ENCODE measurements at regions not wholly inside any gene's neighbourhood (a gene's known extent, or its start where the extent isn't known, plus 50 kb on each side); places are given as distances from the start of the nearest gene placed in this dataset.
A peak's percentile ranks its signal among the peaks of the same experiment; 100 is the strongest.

DNA sequence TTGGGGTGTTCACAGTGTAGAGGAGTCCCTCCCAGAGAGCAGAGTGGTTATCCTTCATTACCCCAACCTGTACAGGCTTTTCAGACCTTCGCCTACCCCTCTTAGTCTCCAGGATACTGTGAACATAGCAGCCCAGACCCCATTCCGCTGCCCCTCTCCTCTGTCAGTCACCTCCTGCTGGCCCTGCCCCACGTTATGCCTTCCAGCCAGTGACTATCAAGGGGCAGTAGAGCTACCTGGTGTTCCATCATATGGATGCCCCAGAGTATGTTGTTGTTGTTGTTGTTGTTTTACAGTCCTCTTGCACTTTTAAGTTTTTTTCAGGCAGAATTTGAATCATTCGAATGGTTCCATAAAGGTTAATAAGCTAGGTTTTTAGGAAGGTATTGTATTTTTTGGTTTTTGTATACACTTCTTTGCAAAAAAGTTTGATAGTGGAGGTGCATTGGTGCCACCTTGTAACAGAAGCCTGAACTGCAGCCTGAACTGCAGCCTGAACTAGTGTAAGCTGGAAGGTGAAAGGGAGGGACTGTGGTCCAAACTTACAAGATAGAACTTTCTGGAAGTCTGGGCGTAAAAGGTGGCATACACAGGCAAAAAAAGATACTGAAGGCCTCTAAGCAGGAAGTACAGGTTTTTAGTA, 101.4 kb upstream of the RAB40AL start:
- TF ChIP-seq, protein P1, sequence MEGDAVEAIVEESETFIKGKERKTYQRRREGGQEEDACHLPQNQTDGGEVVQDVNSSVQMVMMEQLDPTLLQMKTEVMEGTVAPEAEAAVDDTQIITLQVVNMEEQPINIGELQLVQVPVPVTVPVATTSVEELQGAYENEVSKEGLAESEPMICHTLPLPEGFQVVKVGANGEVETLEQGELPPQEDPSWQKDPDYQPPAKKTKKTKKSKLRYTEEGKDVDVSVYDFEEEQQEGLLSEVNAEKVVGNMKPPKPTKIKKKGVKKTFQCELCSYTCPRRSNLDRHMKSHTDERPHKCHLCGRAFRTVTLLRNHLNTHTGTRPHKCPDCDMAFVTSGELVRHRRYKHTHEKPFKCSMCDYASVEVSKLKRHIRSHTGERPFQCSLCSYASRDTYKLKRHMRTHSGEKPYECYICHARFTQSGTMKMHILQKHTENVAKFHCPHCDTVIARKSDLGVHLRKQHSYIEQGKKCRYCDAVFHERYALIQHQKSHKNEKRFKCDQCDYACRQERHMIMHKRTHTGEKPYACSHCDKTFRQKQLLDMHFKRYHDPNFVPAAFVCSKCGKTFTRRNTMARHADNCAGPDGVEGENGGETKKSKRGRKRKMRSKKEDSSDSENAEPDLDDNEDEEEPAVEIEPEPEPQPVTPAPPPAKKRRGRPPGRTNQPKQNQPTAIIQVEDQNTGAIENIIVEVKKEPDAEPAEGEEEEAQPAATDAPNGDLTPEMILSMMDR (IDR thresholded peaks at IDR 0.05; ENCODE audit: low read depth, low read length) = peak; percentile 67
- Histone ChIP-seq H3K4me3 (ENCODE audit: low read depth, low read length) (no peak overlapping the region), H3K27me3 (ENCODE audit: control insufficient read depth, insufficient read depth, low read length) (no peaks in the 10 kb centered on the region), H3K27ac (ENCODE audit: low read depth, low read length) (no peak overlapping the region), H3K9me3 (ENCODE audit: control insufficient read depth, insufficient read depth, low read length) (no peaks in the 10 kb centered on the region)
- no peak for DNase-seq (ENCODE audit: low read depth, low spot score)
- ChIA-PET CTCF (interaction anchor here (0.7 to 2.0 kb wide), 17 partner anchors 14 to 492 kb away, joined by 3 to 13 read pairs (median 3); partner anchors contain the start of genes ARMCX5, GPRASP3 and TMSB15A), POLR2A (no interaction called here)

DNA sequence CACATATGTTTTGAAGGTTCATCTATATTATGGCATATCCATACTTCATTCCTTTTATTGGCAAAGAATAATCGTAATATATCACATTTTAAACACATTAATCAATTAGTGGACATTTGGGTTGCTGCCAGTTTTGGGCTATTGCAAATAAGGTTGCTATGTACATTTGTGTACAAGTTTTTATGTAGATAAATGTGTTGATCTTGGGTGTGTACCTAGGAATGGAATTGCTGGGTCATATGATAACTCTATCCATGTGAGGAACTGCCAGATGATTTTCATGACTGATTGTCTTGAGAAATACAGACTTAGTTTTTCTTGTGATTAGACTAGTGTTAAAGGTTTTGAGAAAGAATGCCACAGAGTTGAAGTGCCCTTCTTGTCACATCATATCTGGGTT, 99.2 kb upstream of the RAB40AL start:
- H3K9me3 ChIP-seq (ENCODE audit: control insufficient read depth, insufficient read depth, low read length) = no peaks in the 10 kb centered on the region
- DNase-seq (ENCODE audit: low read depth, low spot score) = no peak
- ChIA-PET POLR2A (no interaction called here), CTCF (no interaction called here)
- H3K4me3 ChIP-seq (ENCODE audit: low read depth, low read length) = no peak overlapping the region
- no peak overlapping the region for H3K27ac ChIP-seq (ENCODE audit: low read depth, low read length)
- TF ChIP-seq, protein P1 (IDR thresholded peaks at IDR 0.05; ENCODE audit: low read depth, low read length) = no peak
- H3K27me3 ChIP-seq (ENCODE audit: control insufficient read depth, insufficient read depth, low read length) = no peaks in the 10 kb centered on the region

DNA sequence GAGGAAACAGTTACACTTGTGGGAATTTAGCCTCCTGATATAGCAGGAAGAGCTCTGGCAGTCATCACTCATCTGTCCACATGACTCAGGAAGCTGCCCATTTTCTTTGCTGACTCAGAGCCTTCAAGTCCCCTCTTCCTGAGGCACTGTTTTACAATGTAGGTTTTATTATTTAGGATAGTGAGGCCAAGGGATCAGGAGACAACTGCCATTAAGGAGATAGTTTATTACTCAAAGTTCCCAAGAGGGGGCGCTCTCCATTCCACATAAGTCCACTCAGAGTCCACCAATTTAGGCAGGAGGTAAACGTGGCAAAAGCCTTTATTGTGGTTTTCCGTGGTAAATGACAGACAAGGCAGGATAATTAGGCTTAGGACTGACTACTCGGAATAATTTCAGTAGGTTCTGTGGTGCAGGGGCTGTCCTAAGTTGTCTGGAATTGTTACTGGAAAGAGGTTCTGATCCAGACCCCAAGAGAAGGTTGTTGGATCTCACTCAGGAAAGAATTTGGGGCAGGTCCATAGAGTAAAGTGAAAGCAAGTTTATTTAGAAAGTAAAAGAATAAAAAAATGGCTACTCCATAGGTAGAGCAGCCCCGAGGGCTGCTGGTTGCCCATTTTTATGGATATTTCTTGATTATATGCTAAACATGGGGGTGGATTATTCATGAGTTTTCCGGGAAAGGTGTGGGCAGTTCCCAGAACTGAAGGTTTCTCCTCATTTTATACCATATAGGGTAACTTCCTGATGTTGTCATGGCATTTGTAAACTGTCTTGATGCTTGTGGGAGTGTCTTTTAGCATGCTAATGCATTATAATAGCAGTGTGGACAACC, 96.0 kb upstream of the RAB40AL start:
- ChIA-PET CTCF (no interaction called here), POLR2A (no interaction called here)

DNA sequence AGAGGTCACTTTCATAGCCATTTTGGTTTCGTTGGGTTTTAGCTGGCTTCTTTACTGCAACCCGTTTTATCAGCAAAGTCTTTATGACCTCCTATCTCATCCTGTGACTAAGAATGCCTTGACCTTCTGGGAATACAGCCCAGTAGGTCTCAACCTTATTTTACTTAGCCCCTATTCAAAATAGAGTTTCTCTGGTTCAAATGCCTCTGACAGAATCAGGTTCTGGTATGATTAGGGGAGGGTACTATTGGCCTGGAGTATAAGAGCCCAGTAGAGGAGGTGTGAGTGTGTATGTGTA, 95.4 kb upstream of the RAB40AL start:
- Histone ChIP-seq H3K4me3 (ENCODE audit: low read depth, low read length) (no peak overlapping the region), H3K27me3 (ENCODE audit: control insufficient read depth, insufficient read depth, low read length) (no peaks in the 10 kb centered on the region), H3K9me3 (ENCODE audit: control insufficient read depth, insufficient read depth, low read length) (no peaks in the 10 kb centered on the region), H3K27ac (ENCODE audit: low read depth, low read length) (no peak overlapping the region)
- POLR2A ChIA-PET = no interaction called here
- CTCF ChIA-PET = no interaction called here
- TF ChIP-seq, protein P1 (IDR thresholded peaks at IDR 0.05; ENCODE audit: low read depth, low read length) = no peak
- no peak for DNase-seq (ENCODE audit: low read depth, low spot score)

More for the DNA sequence above, 96.0 kb upstream of the RAB40AL start:
- TF ChIP-seq, protein P1 (IDR thresholded peaks at IDR 0.05; ENCODE audit: low read depth, low read length) = 0 out of 2 replicates have a peak, but pooled peaks have one; percentile 13
- no peak for DNase-seq (ENCODE audit: low read depth, low spot score)
- no peak overlapping the region for H3K4me3 ChIP-seq (ENCODE audit: low read depth, low read length)
- H3K27me3 ChIP-seq (ENCODE audit: control insufficient read depth, insufficient read depth, low read length) = no peaks in the 10 kb centered on the region
- H3K27ac ChIP-seq (ENCODE audit: low read depth, low read length) = no peak overlapping the region
- no peaks in the 10 kb centered on the region for H3K9me3 ChIP-seq (ENCODE audit: control insufficient read depth, insufficient read depth, low read length)

DNA sequence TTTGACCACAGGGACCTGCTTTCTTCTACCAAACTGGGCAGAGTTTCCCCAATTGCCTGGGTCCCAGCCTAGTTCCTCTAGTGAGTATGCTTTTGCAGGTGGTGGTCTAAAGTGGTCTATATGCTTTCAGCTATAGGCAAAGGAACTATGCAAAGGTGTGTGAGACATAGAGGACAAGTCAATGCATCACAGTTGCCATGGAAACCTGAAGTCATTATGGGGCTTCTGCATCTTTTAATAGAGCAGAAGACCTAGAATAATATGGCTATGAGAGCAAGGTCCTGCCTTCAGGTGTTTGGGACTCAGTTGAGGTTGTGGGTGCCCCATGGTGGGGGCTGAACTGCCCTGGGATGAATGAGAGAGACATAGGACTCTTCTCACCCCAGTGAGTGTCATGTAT, 92.1 kb upstream of the RAB40AL start:
- TF ChIP-seq, protein P1 (IDR thresholded peaks at IDR 0.05; ENCODE audit: low read depth, low read length) = no peak
- Histone ChIP-seq H3K27me3 (ENCODE audit: control insufficient read depth, insufficient read depth, low read length) (no peaks in the 10 kb centered on the region), H3K4me3 (ENCODE audit: low read depth, low read length) (no peak overlapping the region), H3K9me3 (ENCODE audit: control insufficient read depth, insufficient read depth, low read length) (no peaks in the 10 kb centered on the region), H3K27ac (ENCODE audit: low read depth, low read length) (no peak overlapping the region)
- no peak for DNase-seq (ENCODE audit: low read depth, low spot score)
- POLR2A ChIA-PET = no interaction called here
- CTCF ChIA-PET = no interaction called here
